K562 (cell line): ENCODE measurements at regions not wholly inside any gene's neighbourhood (a gene's known extent, or its start where the extent isn't known, plus 50 kb on each side); places are given as distances from the start of the nearest gene placed in this dataset.
"Not testable (repeated sequence)": the region's sequence is repeated elsewhere in the genome, so short reads cannot be mapped to it uniquely, and the experiment has no call there.

Experiments
- ATAC-seq: fragments of 200-7000 bp; cut with Tn5 transposase; 3 replicates; pipeline ENCODE4 v1.9.1; 2020; ENCODE audit warnings: moderate library complexity
- BruUV-seq: library from RNA; stranded (reverse); fragments of 400-500 nt; replicated peaks from 2 replicates; lab custom pipeline; 2021; lab: Mats Ljungman, UMichigan
- CTCF ChIA-PET: fragments of 300-600 bp; formaldehyde crosslinking; extraction: SDS; loops from one replicate; lab custom pipeline; 2021; ENCODE audit warnings: low intra/inter-chr PET ratio; lab: Yijun Ruan, JAX
- POLR2A ChIA-PET: fragments of 300-600, 350-650 bp; sonication (Branson Sonifier 250); formaldehyde crosslinking; extraction: SDS; loops from one replicate; lab custom pipeline; 2021; ENCODE audit warnings: antibody characterized with exemption, inconsistent platforms; lab: Yijun Ruan, JAX
- DNase-seq, 4 experiments: peaks; one replicate each; pipeline versions ENCODE4 v3.0.0 to v3.0.0-alpha.2; 2011 to 2018; ENCODE audit warnings: low spot score in 3 of 4, mixed read lengths in 3 of 4; ENCODE audit errors: extremely low read depth in 1 of 4
- FAIRE-seq: peaks from 2 replicates; lab custom pipeline; 2011; peaks lifted over from hg19 to GRCh38; lab: Jason Lieb, UNC
- H2AFZ ChIP-seq: 2 replicates; pipeline ENCODE4 v1.6.0; 2011; ENCODE audit warnings: low read depth, low read length, control low read depth, inconsistent platforms
- H3K27ac ChIP-seq: fragments of 200-600 bp; 3 replicates; pipeline ENCODE4 v1.8.0; 2011; ENCODE audit warnings: low read depth, mild to moderate bottlenecking, control low read depth, inconsistent platforms, low read length, moderate library complexity, mixed read lengths; ENCODE audit errors: extremely low read depth
- H3K27me3 ChIP-seq, 2 experiments: fragments of 300-600 bp in 1 of 2; 2 replicates in 1 of 2; 3 replicates in 1 of 2; pipeline versions ENCODE4 v1.6.0 to v1.8.0; 2011; ENCODE audit warnings: inconsistent platforms in 2 of 2, low read length in 2 of 2, mild to moderate bottlenecking in 1 of 2, mixed read lengths in 1 of 2, moderate library complexity in 1 of 2; ENCODE audit not compliant: control insufficient read depth in 2 of 2, insufficient read depth in 2 of 2
- H3K36me3 ChIP-seq: fragments of 300-600 bp; 3 replicates; pipeline ENCODE4 v1.8.0; 2011; ENCODE audit warnings: mild to moderate bottlenecking, low read length, inconsistent platforms; ENCODE audit not compliant: control insufficient read depth, insufficient read depth
- H3K4me1 ChIP-seq, 2 experiments: fragments of 200-600 bp in 1 of 2; replicated peaks in 1 of 2; 2 replicates in 1 of 2; 3 replicates in 1 of 2; pipeline versions ENCODE4 v1.5.1 to v1.8.0; 2011; ENCODE audit warnings: inconsistent platforms in 2 of 2, low read length in 2 of 2, mild to moderate bottlenecking in 1 of 2, mixed read lengths in 1 of 2, moderate library complexity in 1 of 2; ENCODE audit not compliant: control insufficient read depth in 2 of 2, insufficient read depth in 2 of 2
- H3K4me2 ChIP-seq: 2 replicates; pipeline ENCODE4 v1.6.1; 2011; ENCODE audit warnings: low read length, control low read depth, inconsistent platforms, mixed read lengths; ENCODE audit not compliant: insufficient read depth
- H3K4me3 ChIP-seq: fragments of 200-600 bp; sonication (generic), shearing (Covaris generic); 2 replicates; pipeline ENCODE4 v1.5.1; 2016; ENCODE audit warnings: control low read depth, inconsistent platforms
- H3K79me2 ChIP-seq: fragments of 200-600 bp; 3 replicates; pipeline ENCODE4 v1.8.0; 2011; ENCODE audit warnings: low read length, inconsistent platforms; ENCODE audit not compliant: control insufficient read depth, insufficient read depth
- H3K9ac ChIP-seq, 2 experiments: 2 replicates each; pipeline versions ENCODE4 v1.6.0 to v1.6.1; 2011; ENCODE audit warnings: low read depth in 2 of 2, low read length in 2 of 2, control low read depth in 1 of 2, inconsistent platforms in 1 of 2, mild to moderate bottlenecking in 1 of 2, mixed read lengths in 1 of 2; ENCODE audit not compliant: insufficient read depth in 1 of 2
- H3K9me1 ChIP-seq: one replicate; pipeline ENCODE4 v1.6.0; 2011; ENCODE audit warnings: inconsistent platforms, mild to moderate bottlenecking, low read length, moderate library complexity; ENCODE audit not compliant: control insufficient read depth, insufficient read depth
- H3K9me3 ChIP-seq: replicated peaks from 2 replicates; pipeline ENCODE4 v1.5.1; 2011; ENCODE audit warnings: low read depth, low read length, inconsistent platforms; ENCODE audit not compliant: control insufficient read depth, insufficient read depth
- H4K20me1 ChIP-seq: replicated peaks from 2 replicates; pipeline ENCODE4 v1.6.1; 2011; ENCODE audit warnings: low read length, inconsistent platforms, mixed read lengths; ENCODE audit not compliant: control insufficient read depth, insufficient read depth
- TCF7 ChIP-seq: sonication (generic); IDR thresholded peaks from 2 replicates; pipeline ENCODE4 v1.6.1; 2016; ENCODE audit warnings: antibody characterized with exemption, borderline replicate concordance
- ZNF431 ChIP-seq: sonication (generic); formaldehyde crosslinking; IDR thresholded peaks from 2 replicates; pipeline ENCODE4 v1.8.0; 2022; ENCODE audit warnings: mild to moderate bottlenecking, missing genetic modification reagents
- WGBS: fragments of 100-300 bp; shearing (Covaris generic); methylation state at CpG from one replicate; pipeline ENCODE4 v1.1.6; 2016; ENCODE audit warnings: low coverage, mixed read lengths; ENCODE audit not compliant: insufficient coverage; ENCODE audit errors: missing lambda C conversion rate; 5-methylcytosine and 5-hydroxymethylcytosine counted together
- in situ Hi-C: fragments of 300-500 bp; cut with MboI; formaldehyde crosslinking; loops from 4 replicates; pipeline ENCODE4 v1.15.0; 2018; ENCODE audit warnings: inconsistent platforms, mixed read lengths
- intact Hi-C: fragments of 100-400 bp; cut with micrococcal nuclease; formaldehyde crosslinking; loops from 2 replicates; pipeline ENCODE4 v1.14.2; 2022
- TF ChIP-seq, protein P1 (sequence below): fragments of 250-450 bp; sonication (Bioruptor Pico); IDR thresholded peaks from 2 replicates; pipeline ENCODE4 v1.4.0; 2020; ENCODE audit warnings: mild to moderate bottlenecking

DNA sequence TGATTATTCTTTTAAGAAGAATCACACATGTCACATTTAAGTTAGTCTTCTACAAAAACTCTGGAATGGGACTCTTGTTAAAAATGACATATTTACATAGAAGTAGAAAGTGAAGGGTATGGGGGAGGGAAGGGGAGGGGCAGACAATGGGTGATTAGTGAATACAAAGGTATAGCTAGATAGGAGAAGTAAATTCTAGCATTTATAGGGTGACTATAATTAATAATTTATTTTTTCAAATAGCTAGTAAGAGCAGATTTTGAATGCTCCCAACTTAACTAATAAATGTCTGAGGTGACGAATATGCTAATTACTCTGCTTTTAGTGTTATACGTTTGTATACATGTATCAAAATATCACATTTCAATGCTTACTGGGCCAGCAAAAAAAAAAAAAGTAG lies 59.4 kb downstream of the BLTP3B start (continued):
- TF ChIP-seq, protein P1, sequence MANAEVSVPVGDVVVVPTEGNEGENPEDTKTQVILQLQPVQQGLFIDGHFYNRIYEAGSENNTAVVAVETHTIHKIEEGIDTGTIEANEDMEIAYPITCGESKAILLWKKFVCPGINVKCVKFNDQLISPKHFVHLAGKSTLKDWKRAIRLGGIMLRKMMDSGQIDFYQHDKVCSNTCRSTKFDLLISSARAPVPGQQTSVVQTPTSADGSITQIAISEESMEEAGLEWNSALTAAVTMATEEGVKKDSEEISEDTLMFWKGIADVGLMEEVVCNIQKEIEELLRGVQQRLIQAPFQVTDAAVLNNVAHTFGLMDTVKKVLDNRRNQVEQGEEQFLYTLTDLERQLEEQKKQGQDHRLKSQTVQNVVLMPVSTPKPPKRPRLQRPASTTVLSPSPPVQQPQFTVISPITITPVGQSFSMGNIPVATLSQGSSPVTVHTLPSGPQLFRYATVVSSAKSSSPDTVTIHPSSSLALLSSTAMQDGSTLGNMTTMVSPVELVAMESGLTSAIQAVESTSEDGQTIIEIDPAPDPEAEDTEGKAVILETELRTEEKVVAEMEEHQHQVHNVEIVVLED (CRISPR knock-in tag) = no peak
- TF ChIP-seq TCF7 = no peak

DNA sequence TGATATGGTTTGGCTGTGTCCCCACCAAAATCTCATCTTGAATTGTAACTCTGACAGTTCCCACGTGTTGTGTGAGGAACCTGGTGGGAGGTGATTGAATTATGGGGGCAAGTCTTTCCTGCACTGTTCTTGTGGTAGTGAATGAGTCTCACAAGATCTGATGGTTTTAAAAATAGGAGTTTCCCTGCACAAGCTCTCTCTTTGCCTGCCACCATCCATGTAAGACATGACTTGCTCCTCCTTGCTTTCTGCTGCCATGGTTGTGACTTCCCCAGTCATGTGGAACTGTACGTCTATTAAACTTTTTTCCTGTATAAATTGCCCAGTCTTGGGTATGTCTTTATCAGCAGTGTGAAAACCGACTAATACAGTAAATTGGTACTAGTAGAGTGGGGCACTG lies 63.9 kb downstream of the BLTP3B start:
- DNase-seq, H3K4me3 ChIP-seq, H3K79me2 ChIP-seq, H3K4me2 ChIP-seq, in situ Hi-C loops, FAIRE-seq, H3K9ac ChIP-seq, ATAC-seq, H3K9me3 ChIP-seq, H2AFZ ChIP-seq, H3K27me3 ChIP-seq, CTCF ChIA-PET, H4K20me1 ChIP-seq, H3K27ac ChIP-seq, H3K4me1 ChIP-seq, H3K9me1 ChIP-seq, BruUV-seq: not testable (repeated sequence)
- peak; percentile 90 for TF ChIP-seq ZNF431 (CRISPR knock-in tag)
- WGBS = 58% methylated on average over 3 of the region's 3 CpGs
- H3K36me3 ChIP-seq = peaks cover 12% of the 10 kb centered on the region; the same call in 1 of the 3 replicates
- POLR2A ChIA-PET = interaction anchor here (0.6 kb wide), 1 partner anchor 433 kb away, joined by 3 read pairs; no protein-coding TSS in a partner anchor
- intact Hi-C loops = loop anchor here (5.0 kb wide), 1 partner anchor 49 kb away; no protein-coding TSS in a partner anchor
